Testis (tissue), 2 donors: ENCODE measurements at regions not wholly inside any gene's neighbourhood (a gene's known extent, or its start where the extent isn't known, plus 50 kb on each side); places are given as distances from the start of the nearest gene placed in this dataset.

Experiments used
- POLR2A ChIP-seq: fragments of 450-650 bp; IDR thresholded peaks from one replicate; pipeline ENCODE4 v1.6.1; 2017; ENCODE audit warnings: antibody characterized with exemption, mild to moderate bottlenecking, moderate library complexity
- TF ChIP-seq, protein P1 (sequence below), 3 experiments: fragments of 450-650 bp in 2 of 3; fragments of 200-600 bp in 1 of 3; sonication (generic) in 1 of 3; IDR thresholded peaks; one replicate each; pipeline ENCODE4 v1.5.1; 2016 to 2019; ENCODE audit warnings: antibody characterized with exemption in 3 of 3, mild to moderate bottlenecking in 2 of 3, moderate library complexity in 1 of 3

- TF ChIP-seq, protein P1, sequence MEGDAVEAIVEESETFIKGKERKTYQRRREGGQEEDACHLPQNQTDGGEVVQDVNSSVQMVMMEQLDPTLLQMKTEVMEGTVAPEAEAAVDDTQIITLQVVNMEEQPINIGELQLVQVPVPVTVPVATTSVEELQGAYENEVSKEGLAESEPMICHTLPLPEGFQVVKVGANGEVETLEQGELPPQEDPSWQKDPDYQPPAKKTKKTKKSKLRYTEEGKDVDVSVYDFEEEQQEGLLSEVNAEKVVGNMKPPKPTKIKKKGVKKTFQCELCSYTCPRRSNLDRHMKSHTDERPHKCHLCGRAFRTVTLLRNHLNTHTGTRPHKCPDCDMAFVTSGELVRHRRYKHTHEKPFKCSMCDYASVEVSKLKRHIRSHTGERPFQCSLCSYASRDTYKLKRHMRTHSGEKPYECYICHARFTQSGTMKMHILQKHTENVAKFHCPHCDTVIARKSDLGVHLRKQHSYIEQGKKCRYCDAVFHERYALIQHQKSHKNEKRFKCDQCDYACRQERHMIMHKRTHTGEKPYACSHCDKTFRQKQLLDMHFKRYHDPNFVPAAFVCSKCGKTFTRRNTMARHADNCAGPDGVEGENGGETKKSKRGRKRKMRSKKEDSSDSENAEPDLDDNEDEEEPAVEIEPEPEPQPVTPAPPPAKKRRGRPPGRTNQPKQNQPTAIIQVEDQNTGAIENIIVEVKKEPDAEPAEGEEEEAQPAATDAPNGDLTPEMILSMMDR (IDR thresholded peaks at IDR 0.05) = no peak
- no peak for TF ChIP-seq POLR2A
Observed at GRCh38 chr13:82993417-82993816, 888.9 kb downstream of the SLITRK1 start.
